ENCODE measurements at regions not wholly inside any gene's neighbourhood (a gene's known extent, or its start where the extent isn't known, plus 50 kb on each side); places are given as distances from the start of the nearest gene placed in this dataset.
A peak's percentile ranks its signal among the peaks of the same experiment; 100 is the strongest.

GRCh38 chr2:14322306-14322705 lies 310.2 kb upstream of the LRATD1 start:
- no peak for ATAC-seq (replicated peaks in 6 of 8)
- H3K4me3 ChIP-seq = no peak overlapping the region
- no peaks in the 10 kb centered on the region for H3K4me1 ChIP-seq (replicated peaks in 1 of 2)
- in situ Hi-C loops (cut with MboI; ENCODE audit: low pct_unique_long_range_greater_than_20kb in 2 of 9, low sequenced_read_pairs in 9 of 9, unreplicated experiment in 9 of 9) = no loop called here
- 0 to 100% (median 80%) methylated on average over 1 to 2 of the region's 2 CpGs; no CpG with 5 or more reads in 1 of the 10 experiments for WGBS, 10 experiments
- no peak overlapping the region for H3K27ac ChIP-seq

GRCh38 chr2:14324308-14324707 lies 308.2 kb upstream of the LRATD1 start:
- in situ Hi-C loops (cut with MboI; ENCODE audit: low pct_unique_long_range_greater_than_20kb in 2 of 9, low sequenced_read_pairs in 9 of 9, unreplicated experiment in 9 of 9) = no loop called here
- Histone ChIP-seq H3K27ac (no peak overlapping the region), H3K4me1 (replicated peaks in 1 of 2) (no peaks in the 10 kb centered on the region), H3K4me3 (no peak overlapping the region)
- WGBS, 10 experiments = 0 to 94% (median 48%) methylated on average over 1 to 2 of the region's 2 CpGs; no CpG with 5 or more reads in 2 of the 10 experiments
- ATAC-seq (replicated peaks in 6 of 8) = no peak

GRCh38 chr2:14330884-14331283 lies 301.6 kb upstream of the LRATD1 start:
- Histone ChIP-seq H3K4me3 (no peak overlapping the region), H3K4me1 (replicated peaks in 1 of 2) (no peaks in the 10 kb centered on the region), H3K27ac (no peak overlapping the region)
- in situ Hi-C loops (cut with MboI; ENCODE audit: low pct_unique_long_range_greater_than_20kb in 2 of 9, low sequenced_read_pairs in 9 of 9, unreplicated experiment in 9 of 9) = no loop called here
- no peak for ATAC-seq (replicated peaks in 6 of 8)

- in situ Hi-C loops (cut with MboI; ENCODE audit: low pct_unique_long_range_greater_than_20kb in 2 of 9, low sequenced_read_pairs in 9 of 9, unreplicated experiment in 9 of 9) = no loop called here
- 5 to 95% (median 52%) methylated on average over 1 to 2 of the region's 2 CpGs for WGBS, 10 experiments
- Histone ChIP-seq H3K27ac (no peak overlapping the region), H3K4me3 (no peak overlapping the region), H3K4me1 (replicated peaks in 1 of 2) (no peaks in the 10 kb centered on the region)
- peak in 5 of 8 experiments; percentile 64 to 95 (median 91) for ATAC-seq (replicated peaks in 6 of 8)
Measured at GRCh38 chr2:14336759-14337382, 295.6 kb upstream of the LRATD1 start.

GRCh38 chr2:14340703-14341102 lies 291.8 kb upstream of the LRATD1 start:
- H3K4me3 ChIP-seq = no peak overlapping the region
- no peak for ATAC-seq (replicated peaks in 6 of 8)
- 7 to 100% (median 68%) methylated on average over 1 to 3 of the region's 3 CpGs; no CpG with 5 or more reads in 2 of the 10 experiments for WGBS, 10 experiments
- in situ Hi-C loops (cut with MboI; ENCODE audit: low pct_unique_long_range_greater_than_20kb in 2 of 9, low sequenced_read_pairs in 9 of 9, unreplicated experiment in 9 of 9) = no loop called here
- H3K27ac ChIP-seq = no peak overlapping the region
- no peaks in the 10 kb centered on the region for H3K4me1 ChIP-seq (replicated peaks in 1 of 2)

GRCh38 chr2:14342313-14342712 lies 290.2 kb upstream of the LRATD1 start:
- Histone ChIP-seq H3K4me1 (replicated peaks in 1 of 2) (no peaks in the 10 kb centered on the region), H3K27ac (no peak overlapping the region), H3K4me3 (no peak overlapping the region)
- in situ Hi-C loops (cut with MboI; ENCODE audit: low pct_unique_long_range_greater_than_20kb in 2 of 9, low sequenced_read_pairs in 9 of 9, unreplicated experiment in 9 of 9) = no loop called here
- WGBS, 10 experiments = 80 to 100% (median 100%) methylated on average over 1 to 2 of the region's 3 CpGs; no CpG with 5 or more reads in 5 of the 10 experiments
- ATAC-seq (replicated peaks in 6 of 8) = no peak

GRCh38 chr2:14344355-14344754 lies 288.2 kb upstream of the LRATD1 start:
- Histone ChIP-seq H3K4me3 (no peak overlapping the region), H3K4me1 (replicated peaks in 1 of 2) (no peaks in the 10 kb centered on the region), H3K27ac (no peak overlapping the region)
- in situ Hi-C loops (cut with MboI; ENCODE audit: low pct_unique_long_range_greater_than_20kb in 2 of 9, low sequenced_read_pairs in 9 of 9, unreplicated experiment in 9 of 9) = no loop called here
- WGBS, 10 experiments = 14 to 96% (median 80%) methylated on average over 1 to 5 of the region's 5 CpGs; no CpG with 5 or more reads in 2 of the 10 experiments
- ATAC-seq (replicated peaks in 6 of 8) = no peak

GRCh38 chr2:14348247-14348646 lies 284.3 kb upstream of the LRATD1 start:
- H3K27ac ChIP-seq = no peak overlapping the region
- no peak overlapping the region for H3K4me3 ChIP-seq
- H3K4me1 ChIP-seq (replicated peaks in 1 of 2) = peaks cover 0 to 5% of the 10 kb centered on the region in 2 donors
- peak in 1 of 8 experiments; percentile 93 for ATAC-seq (replicated peaks in 6 of 8)
- in situ Hi-C loops (cut with MboI; ENCODE audit: low pct_unique_long_range_greater_than_20kb in 2 of 9, low sequenced_read_pairs in 9 of 9, unreplicated experiment in 9 of 9) = no loop called here
- WGBS, 10 experiments = 19 to 96% (median 84%) methylated on average over 2 to 8 of the region's 8 CpGs

GRCh38 chr2:14350856-14351255 lies 281.7 kb upstream of the LRATD1 start:
- Histone ChIP-seq H3K27ac (no peak overlapping the region), H3K4me1 (replicated peaks in 1 of 2) (peaks cover 0 to 5% of the 10 kb centered on the region in 2 donors), H3K4me3 (no peak overlapping the region)
- in situ Hi-C loops (cut with MboI; ENCODE audit: low pct_unique_long_range_greater_than_20kb in 2 of 9, low sequenced_read_pairs in 9 of 9, unreplicated experiment in 9 of 9) = no loop called here
- peak in 2 of 8 experiments; percentile 27 to 45 for ATAC-seq (replicated peaks in 6 of 8)

GRCh38 chr2:14352067-14352466 lies 280.4 kb upstream of the LRATD1 start:
- H3K4me3 ChIP-seq = no peak overlapping the region
- no peak for ATAC-seq (replicated peaks in 6 of 8)
- H3K27ac ChIP-seq = no peak overlapping the region
- H3K4me1 ChIP-seq (replicated peaks in 1 of 2) = peaks cover 0 to 5% of the 10 kb centered on the region in 2 donors
- in situ Hi-C loops (cut with MboI; ENCODE audit: low pct_unique_long_range_greater_than_20kb in 2 of 9, low sequenced_read_pairs in 9 of 9, unreplicated experiment in 9 of 9) = no loop called here

GRCh38 chr2:14354231-14354630 lies 278.3 kb upstream of the LRATD1 start:
- no peak overlapping the region for H3K27ac ChIP-seq
- peaks cover 0 to 5% of the 10 kb centered on the region in 2 donors for H3K4me1 ChIP-seq (replicated peaks in 1 of 2)
- 0 to 90% (median 30%) methylated on average over 1 to 3 of the region's 3 CpGs; no CpG with 5 or more reads in 1 of the 10 experiments for WGBS, 10 experiments
- ATAC-seq (replicated peaks in 6 of 8) = no peak
- in situ Hi-C loops (cut with MboI; ENCODE audit: low pct_unique_long_range_greater_than_20kb in 2 of 9, low sequenced_read_pairs in 9 of 9, unreplicated experiment in 9 of 9) = no loop called here
- H3K4me3 ChIP-seq = no peak overlapping the region

- Histone ChIP-seq H3K4me1 (replicated peaks in 1 of 2) (peaks cover 0 to 5% of the 10 kb centered on the region in 2 donors), H3K27ac (no peak overlapping the region), H3K4me3 (no peak overlapping the region)
- no peak for ATAC-seq (replicated peaks in 6 of 8)
- 0 to 100% (median 55%) methylated on average over 1 to 2 of the region's 2 CpGs; no CpG with 5 or more reads in 2 of the 10 experiments for WGBS, 10 experiments
- in situ Hi-C loops (cut with MboI; ENCODE audit: low pct_unique_long_range_greater_than_20kb in 2 of 9, low sequenced_read_pairs in 9 of 9, unreplicated experiment in 9 of 9) = no loop called here
Measured at GRCh38 chr2:14355102-14355501, 277.4 kb upstream of the LRATD1 start.

- WGBS, 10 experiments = 23 to 98% (median 77%) methylated on average over 2 to 5 of the region's 5 CpGs
Measured at GRCh38 chr2:14358339-14358738, 274.2 kb upstream of the LRATD1 start.

GRCh38 chr2:14358774-14359173 lies 273.7 kb upstream of the LRATD1 start:
- H3K27ac ChIP-seq = no peak overlapping the region
- WGBS, 10 experiments = 49 to 96% (median 84%) methylated on average over 2 to 6 of the region's 6 CpGs; no CpG with 5 or more reads in 4 of the 10 experiments
- H3K4me3 ChIP-seq = no peak overlapping the region
- no peaks in the 10 kb centered on the region for H3K4me1 ChIP-seq (replicated peaks in 1 of 2)
- ATAC-seq (replicated peaks in 6 of 8) = no peak
- in situ Hi-C loops (cut with MboI; ENCODE audit: low pct_unique_long_range_greater_than_20kb in 2 of 9, low sequenced_read_pairs in 9 of 9, unreplicated experiment in 9 of 9) = no loop called here

More at GRCh38 chr2:14358339-14358738, 274.2 kb upstream of the LRATD1 start:
- Histone ChIP-seq H3K4me3 (no peak overlapping the region), H3K27ac (no peak overlapping the region), H3K4me1 (replicated peaks in 1 of 2) (no peaks in the 10 kb centered on the region)
- in situ Hi-C loops (cut with MboI; ENCODE audit: low pct_unique_long_range_greater_than_20kb in 2 of 9, low sequenced_read_pairs in 9 of 9, unreplicated experiment in 9 of 9) = no loop called here
- ATAC-seq (replicated peaks in 6 of 8) = peak in 1 of 8 experiments; percentile 51
